ACC112 (cell line): ENCODE measurements at regions not wholly inside any gene's neighbourhood (a gene's known extent, or its start where the extent isn't known, plus 50 kb on each side); places are given as distances from the start of the nearest gene placed in this dataset.

ENCODE experiments used
- H2AFZ ChIP-seq: fragments of 200-600 bp; sonication (generic); one replicate; pipeline ENCODE4 v1.6.0; 2017; ENCODE audit warnings: antibody characterized with exemption, low read length; ENCODE audit not compliant: unreplicated experiment
- H3K27ac ChIP-seq: fragments of 200-600 bp; sonication (generic); 2 replicates; pipeline ENCODE4 v1.5.1; 2014; ENCODE audit warnings: low read depth, mild to moderate bottlenecking, antibody characterized with exemption, low read length, moderate library complexity
- H3K27me3 ChIP-seq: fragments of 200-600 bp; sonication (generic); 2 replicates; pipeline ENCODE4 v1.6.1; 2014; ENCODE audit warnings: mild to moderate bottlenecking, antibody characterized with exemption, low read length, moderate library complexity, mixed read lengths; ENCODE audit not compliant: insufficient read depth
- H3K36me3 ChIP-seq: fragments of 200-600 bp; sonication (generic); 2 replicates; pipeline ENCODE4 v1.6.1; 2016; ENCODE audit warnings: mild to moderate bottlenecking, antibody characterized with exemption, low read length, moderate library complexity, mixed read lengths; ENCODE audit not compliant: insufficient read depth
- H3K4me1 ChIP-seq: fragments of 200-600 bp; sonication (generic); one replicate; pipeline ENCODE4 v1.6.1; 2016; ENCODE audit warnings: low read length, mixed read lengths; ENCODE audit not compliant: insufficient read depth, unreplicated experiment, control insufficient read depth
- H3K4me3 ChIP-seq: fragments of 200-600 bp; sonication (generic); 2 replicates; pipeline ENCODE4 v1.5.1; 2014; ENCODE audit warnings: mild to moderate bottlenecking, low read depth, low read length
- H3K79me2 ChIP-seq: fragments of 200-600 bp; sonication (generic); one replicate; pipeline ENCODE4 v1.6.0; 2016; ENCODE audit warnings: low read length; ENCODE audit not compliant: control insufficient read depth, unreplicated experiment, insufficient read depth

- no peaks in the 10 kb centered on the region for H3K4me1 ChIP-seq
- H3K36me3 ChIP-seq, result no peaks in the 10 kb centered on the region
- H3K27me3 ChIP-seq, result no peaks in the 10 kb centered on the region
- no peak overlapping the region for H3K27ac ChIP-seq
- H3K79me2 ChIP-seq, result no peaks in the 10 kb centered on the region
- no peak overlapping the region for H2AFZ ChIP-seq
- no peak overlapping the region for H3K4me3 ChIP-seq
Observed at GRCh38 chr5:174618589-174618988, 105.8 kb upstream of the MSX2 start.

GRCh38 chr5:174622067-174622466 lies 102.3 kb upstream of the MSX2 start:
- no peak overlapping the region for H3K27ac ChIP-seq
- no peak overlapping the region for H3K4me3 ChIP-seq
- no peaks in the 10 kb centered on the region for H3K27me3 ChIP-seq
- no peaks in the 10 kb centered on the region for H3K4me1 ChIP-seq
- no peak overlapping the region for H2AFZ ChIP-seq
- no peaks in the 10 kb centered on the region for H3K36me3 ChIP-seq
- H3K79me2 ChIP-seq, result no peaks in the 10 kb centered on the region

- Histone ChIP-seq H3K79me2 (no peaks in the 10 kb centered on the region), H3K4me3 (no peak overlapping the region), H3K36me3 (no peaks in the 10 kb centered on the region), H3K27ac (no peak overlapping the region), H2AFZ (no peak overlapping the region), H3K4me1 (no peaks in the 10 kb centered on the region), H3K27me3 (no peaks in the 10 kb centered on the region)
Observed at GRCh38 chr5:174623018-174623417, 101.4 kb upstream of the MSX2 start.

GRCh38 chr5:174623433-174624019 lies 100.9 kb upstream of the MSX2 start:
- H3K79me2 ChIP-seq, result no peaks in the 10 kb centered on the region
- no peak overlapping the region for H3K27ac ChIP-seq
- H2AFZ ChIP-seq, result no peak overlapping the region
- H3K36me3 ChIP-seq, result no peaks in the 10 kb centered on the region
- H3K27me3 ChIP-seq, result no peaks in the 10 kb centered on the region
- no peak overlapping the region for H3K4me3 ChIP-seq
- no peaks in the 10 kb centered on the region for H3K4me1 ChIP-seq

GRCh38 chr5:174624733-174625522 lies 99.5 kb upstream of the MSX2 start:
- Histone ChIP-seq H2AFZ (no peak overlapping the region), H3K27me3 (no peaks in the 10 kb centered on the region), H3K36me3 (no peaks in the 10 kb centered on the region)

GRCh38 chr5:174625591-174626350 lies 98.6 kb upstream of the MSX2 start:
- Histone ChIP-seq H3K27ac (no peak overlapping the region), H3K79me2 (no peaks in the 10 kb centered on the region), H3K4me3 (no peak overlapping the region), H3K27me3 (no peaks in the 10 kb centered on the region), H3K4me1 (no peaks in the 10 kb centered on the region), H3K36me3 (no peaks in the 10 kb centered on the region), H2AFZ (no peak overlapping the region)

More at GRCh38 chr5:174624733-174625522, 99.5 kb upstream of the MSX2 start:
- H3K79me2 ChIP-seq, result no peaks in the 10 kb centered on the region
- no peak overlapping the region for H3K27ac ChIP-seq
- H3K4me1 ChIP-seq, result no peaks in the 10 kb centered on the region
- H3K4me3 ChIP-seq, result no peak overlapping the region

- no peaks in the 10 kb centered on the region for H3K36me3 ChIP-seq
- H3K27me3 ChIP-seq, result no peaks in the 10 kb centered on the region
- no peaks in the 10 kb centered on the region for H3K4me1 ChIP-seq
- no peak overlapping the region for H3K27ac ChIP-seq
- no peak overlapping the region for H3K4me3 ChIP-seq
- no peak overlapping the region for H2AFZ ChIP-seq
- no peaks in the 10 kb centered on the region for H3K79me2 ChIP-seq
Observed at GRCh38 chr5:174626369-174626920, 97.9 kb upstream of the MSX2 start.

GRCh38 chr5:174636094-174636493 lies 88.3 kb upstream of the MSX2 start:
- Histone ChIP-seq H3K4me1 (no peaks in the 10 kb centered on the region), H3K79me2 (no peaks in the 10 kb centered on the region), H3K27me3 (no peaks in the 10 kb centered on the region), H3K27ac (no peak overlapping the region), H3K4me3 (no peak overlapping the region), H3K36me3 (no peaks in the 10 kb centered on the region), H2AFZ (no peak overlapping the region)

GRCh38 chr5:174642816-174643405 lies 81.5 kb upstream of the MSX2 start:
- Histone ChIP-seq H2AFZ (no peak overlapping the region), H3K27ac (no peak overlapping the region), H3K27me3 (no peaks in the 10 kb centered on the region), H3K36me3 (no peaks in the 10 kb centered on the region), H3K79me2 (no peaks in the 10 kb centered on the region), H3K4me3 (no peak overlapping the region), H3K4me1 (no peaks in the 10 kb centered on the region)

- Histone ChIP-seq H3K4me1 (no peaks in the 10 kb centered on the region), H3K27me3 (no peaks in the 10 kb centered on the region), H3K79me2 (no peaks in the 10 kb centered on the region), H3K27ac (no peak overlapping the region), H2AFZ (no peak overlapping the region), H3K36me3 (no peaks in the 10 kb centered on the region), H3K4me3 (no peak overlapping the region)
Observed at GRCh38 chr5:174644436-174644835, 79.9 kb upstream of the MSX2 start.
